ENCODE measurements at regions not wholly inside any gene's neighbourhood (a gene's known extent, or its start where the extent isn't known, plus 50 kb on each side); places are given as distances from the start of the nearest gene placed in this dataset.

GRCh38 chr19:28505933-28506332 is 707.0 kb downstream of the UQCRFS1 start:
- TF ChIP-seq CTCF (IDR thresholded peaks at IDR 0.05 in 4 of 5, conservative IDR thresholded peaks at IDR 0.05 in 1 of 5) (no peak), POLR2A (IDR thresholded peaks at IDR 0.05) (no peak)

Data from gastrocnemius medialis (tissue), 4 donors.